Stimulated activated CD8-positive, alpha-beta memory T cell treated with anti-CD3 and anti-CD28 coated beads, Interleukin-4, amount 100 ng/mL, for 24 hours (primary cell): ENCODE measurements at regions not wholly inside any gene's neighbourhood (a gene's known extent, or its start where the extent isn't known, plus 50 kb on each side); places are given as distances from the start of the nearest gene placed in this dataset.

ENCODE experiments used
- DNase-seq: peaks from one replicate; pipeline ENCODE4 v3.0.0-alpha.2; 2020; ENCODE audit warnings: low read depth

GRCh38 chr10:10854725-10855124 lies 162.9 kb upstream of the CELF2 start:
- DNase-seq, result no peak

DNA sequence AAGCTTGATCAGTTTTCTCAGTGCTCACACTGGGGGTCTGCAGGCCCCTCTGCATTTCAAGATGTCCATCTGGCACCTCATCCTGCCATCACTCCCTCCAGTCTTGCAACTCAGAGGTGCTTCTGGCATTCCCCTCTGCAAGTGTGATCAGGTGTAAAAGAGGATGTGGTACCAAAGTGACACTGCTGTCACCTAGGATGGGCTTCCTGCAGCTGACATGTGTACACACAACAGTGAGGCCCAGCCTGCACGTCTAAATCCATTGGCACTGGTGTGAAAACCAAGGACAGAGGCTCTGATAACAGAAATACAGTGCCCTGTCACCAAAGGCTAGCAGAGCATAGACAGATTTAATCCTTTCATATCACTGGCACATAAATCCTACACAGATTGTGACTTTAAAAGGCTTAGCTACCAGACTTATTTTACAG lies 162.5 kb upstream of the CELF2 start:
- DNase-seq, result no peak

- DNase-seq, result no peak
These were observed 157.2 kb upstream of the CELF2 start for GRCh38 chr10:10860455-10860976.

GRCh38 chr10:10865303-10865702 lies 152.4 kb upstream of the CELF2 start:
- DNase-seq, result no peak

- DNase-seq, result no peak
These were observed 151.8 kb upstream of the CELF2 start for GRCh38 chr10:10865913-10866312.

DNA sequence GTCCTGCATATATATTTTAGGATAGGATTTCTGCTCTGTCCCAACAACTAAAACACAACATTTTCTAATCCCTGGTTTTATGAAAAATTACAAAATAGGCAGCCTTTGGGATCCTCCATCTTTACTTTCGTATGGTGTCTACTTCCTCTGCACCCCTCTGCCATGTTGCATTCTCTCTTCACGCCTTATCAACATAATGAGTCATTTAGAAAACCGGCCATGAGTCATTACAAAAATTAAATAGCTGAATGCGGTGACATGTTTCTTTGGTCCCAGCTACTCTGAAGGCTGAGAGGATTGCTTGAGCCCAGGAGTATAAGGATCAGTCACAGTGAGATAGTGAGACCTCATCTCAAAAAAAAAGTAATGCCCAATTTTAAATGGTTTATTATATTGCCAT lies 148.1 kb upstream of the CELF2 start:
- DNase-seq, result no peak

DNA sequence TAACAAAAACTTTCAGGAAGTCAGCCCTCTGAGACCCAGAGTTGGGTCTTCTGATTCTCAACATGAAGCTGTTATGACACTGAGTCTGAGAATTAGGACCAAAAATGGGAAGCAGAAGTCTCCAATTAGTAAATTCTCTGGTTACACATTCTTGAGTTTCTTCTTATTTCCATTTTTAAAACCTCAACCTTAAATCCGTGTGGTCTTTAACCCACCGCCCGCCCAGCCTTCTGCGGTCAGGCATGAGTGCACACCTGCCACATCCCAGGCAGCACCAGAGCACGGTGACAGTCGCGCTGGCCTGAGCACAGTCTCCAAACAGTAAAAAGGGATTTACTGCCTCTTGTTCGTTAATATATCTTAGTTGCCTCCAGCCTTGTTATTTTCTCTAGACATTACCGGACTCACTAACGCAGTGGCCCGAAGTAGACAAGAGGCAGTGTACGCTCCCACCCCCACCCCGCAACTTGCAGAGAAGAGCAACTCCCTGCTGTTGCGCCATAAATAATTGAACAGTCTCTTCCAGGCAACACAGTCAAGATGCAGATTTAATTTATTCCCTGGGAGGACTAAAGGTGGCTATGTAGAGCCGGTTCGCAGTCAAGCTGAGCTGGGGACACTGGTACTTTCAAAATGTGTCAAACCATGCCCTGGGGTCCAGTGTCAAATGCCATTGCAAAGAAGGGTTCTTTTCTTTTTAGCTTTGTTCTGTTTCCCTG lies 147.0 kb upstream of the CELF2 start:
- DNase-seq, result no peak

GRCh38 chr10:10871352-10871751 lies 146.3 kb upstream of the CELF2 start:
- DNase-seq, result no peak

DNA sequence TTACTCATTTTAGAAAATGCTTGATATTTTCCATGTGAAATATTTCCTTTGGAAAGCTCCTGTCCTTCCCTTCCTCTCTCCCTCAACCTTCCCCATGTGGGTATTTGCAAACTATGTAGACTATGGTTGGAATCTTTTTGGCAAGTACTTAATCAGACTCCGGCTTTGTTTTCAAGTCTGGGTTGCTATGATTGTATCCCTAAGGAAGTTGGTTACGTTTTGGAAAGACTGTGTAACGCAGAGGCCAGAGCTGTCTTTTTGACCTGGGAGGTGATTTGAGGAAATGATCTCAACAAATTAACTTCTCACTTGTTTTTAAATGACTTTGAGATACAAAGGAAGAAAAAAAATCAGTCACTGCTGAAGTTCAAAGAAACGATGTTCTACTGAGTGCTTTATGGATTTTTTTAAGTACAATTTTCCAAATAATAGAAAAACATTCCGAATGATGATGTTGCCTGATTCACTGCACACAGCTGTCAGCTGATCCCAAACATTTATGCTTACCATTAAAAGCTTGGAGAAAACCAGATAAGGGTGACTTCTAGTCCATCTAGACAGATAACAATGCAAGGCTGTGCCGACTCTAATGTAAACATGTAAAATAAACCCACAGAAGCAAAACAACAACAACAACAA lies 145.5 kb upstream of the CELF2 start:
- no peak for DNase-seq

GRCh38 chr10:10872764-10873163 lies 144.9 kb upstream of the CELF2 start:
- DNase-seq, result no peak

DNA sequence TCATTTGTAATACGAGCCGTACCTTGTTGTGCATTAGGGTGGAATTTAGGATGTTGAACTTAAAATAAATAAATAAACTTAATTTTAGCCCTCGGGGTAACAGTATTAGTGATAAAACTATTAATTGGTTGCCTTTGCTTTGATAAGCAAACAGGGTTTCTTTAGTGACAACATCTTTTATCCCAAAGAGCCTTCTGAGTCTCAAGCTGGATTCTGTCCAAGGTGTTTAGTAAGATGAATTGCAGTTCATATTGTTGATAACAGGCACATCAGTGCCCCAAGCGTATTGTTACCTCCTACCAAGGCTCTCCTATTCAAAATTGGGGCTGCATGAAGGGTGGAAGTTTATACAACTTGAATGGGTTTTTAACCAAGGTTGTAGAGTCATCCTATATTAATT lies 144.4 kb upstream of the CELF2 start:
- DNase-seq, result no peak

GRCh38 chr10:10873915-10874314 lies 143.8 kb upstream of the CELF2 start:
- no peak for DNase-seq

DNA sequence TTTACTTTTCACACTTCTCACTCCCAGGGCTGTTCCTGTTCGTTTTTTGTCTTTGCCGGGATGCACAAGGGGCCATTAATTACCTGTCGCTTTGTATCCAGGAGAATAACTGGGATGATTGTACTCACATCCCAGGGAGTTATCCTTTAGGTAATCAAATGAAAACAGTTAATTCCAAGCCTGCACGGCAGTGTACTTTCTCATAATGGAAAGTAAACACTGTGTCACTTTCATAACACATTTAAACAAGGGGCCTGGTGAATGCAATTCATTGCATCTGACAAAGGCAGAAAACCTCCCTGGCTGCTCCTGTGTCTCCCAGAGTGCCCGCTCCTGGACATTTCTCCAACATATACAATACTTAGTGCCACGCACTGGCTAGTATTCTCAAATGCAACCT lies 138.7 kb upstream of the CELF2 start:
- DNase-seq, result no peak

- DNase-seq, result no peak
These were observed 136.4 kb upstream of the CELF2 start for GRCh38 chr10:10881117-10881813.

- DNase-seq, result no peak
These were observed 133.9 kb upstream of the CELF2 start for GRCh38 chr10:10883737-10884136.

- DNase-seq, result no peak
These were observed 130.7 kb upstream of the CELF2 start for GRCh38 chr10:10886861-10887531.

GRCh38 chr10:10891124-10892082 lies 126.3 kb upstream of the CELF2 start:
- DNase-seq, result no peak

GRCh38 chr10:10892290-10892875 lies 125.3 kb upstream of the CELF2 start:
- DNase-seq, result no peak

DNA sequence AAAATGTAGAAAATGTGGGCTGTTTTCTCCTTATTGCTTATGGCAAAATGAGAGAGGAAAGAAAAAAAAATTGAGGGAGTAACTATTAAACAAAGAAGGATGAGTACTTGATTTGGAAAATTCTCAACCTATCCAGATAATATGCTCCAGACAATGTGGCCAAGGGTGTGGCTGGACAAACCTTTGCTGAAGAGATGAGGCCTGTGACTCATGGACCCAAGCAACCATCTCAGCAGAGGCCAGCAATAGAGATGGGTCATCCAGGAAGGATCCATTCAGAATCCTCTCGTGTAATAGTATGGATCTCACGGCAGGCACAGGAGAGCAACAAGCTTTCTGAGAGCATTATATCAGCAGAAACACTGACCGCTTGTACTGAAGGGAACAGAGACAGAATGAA lies 120.3 kb upstream of the CELF2 start:
- DNase-seq, result no peak

DNA sequence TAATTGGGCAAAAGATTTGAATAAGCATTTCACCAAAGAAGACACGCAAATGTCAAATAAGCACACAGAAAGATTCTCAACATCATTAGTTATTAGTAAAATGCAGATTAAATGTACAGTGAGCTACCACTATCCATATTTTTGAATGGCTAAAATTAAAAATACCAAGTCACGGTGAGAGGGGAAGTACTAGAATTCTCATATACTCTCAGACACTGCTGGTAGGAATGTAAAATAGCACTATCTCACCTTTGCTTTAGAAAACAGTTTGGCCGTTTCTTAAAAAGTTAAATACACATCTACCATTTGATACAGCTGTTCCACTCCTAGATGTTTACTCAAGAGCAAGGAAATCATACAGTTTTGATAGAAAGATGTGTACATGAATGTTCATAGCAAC lies 115.8 kb upstream of the CELF2 start:
- DNase-seq, result no peak

GRCh38 chr10:10902951-10903350 lies 114.7 kb upstream of the CELF2 start:
- no peak for DNase-seq
